K562 (cell line): ENCODE measurements at regions not wholly inside any gene's neighbourhood (a gene's known extent, or its start where the extent isn't known, plus 50 kb on each side); places are given as distances from the start of the nearest gene placed in this dataset.

Source experiments
- RAD21 ChIP-seq, 2 experiments: fragments of 250-450 bp in 1 of 2; fragments of 450-650 bp in 1 of 2; sonication (Bioruptor Pico) in 1 of 2; formaldehyde crosslinking in 1 of 2; IDR thresholded peaks in 1 of 2; conservative IDR thresholded peaks in 1 of 2; 2 replicates each; pipeline versions ENCODE4 v1.4.0 to v1.8.0; 2020 to 2022; ENCODE audit warnings: mild to moderate bottlenecking in 2 of 2, moderate library complexity in 1 of 2
- TF ChIP-seq, protein P1 (sequence below), 2 experiments: fragments of 450-650 bp in 1 of 2; sonication (generic) in 1 of 2; formaldehyde crosslinking in 1 of 2; IDR thresholded peaks; 2 replicates each; pipeline versions ENCODE4 v1.7.1 to v1.9.0; 2016 to 2022; ENCODE audit warnings: inconsistent platforms in 1 of 2, mild to moderate bottlenecking in 1 of 2, missing genetic modification reagents in 1 of 2

DNA sequence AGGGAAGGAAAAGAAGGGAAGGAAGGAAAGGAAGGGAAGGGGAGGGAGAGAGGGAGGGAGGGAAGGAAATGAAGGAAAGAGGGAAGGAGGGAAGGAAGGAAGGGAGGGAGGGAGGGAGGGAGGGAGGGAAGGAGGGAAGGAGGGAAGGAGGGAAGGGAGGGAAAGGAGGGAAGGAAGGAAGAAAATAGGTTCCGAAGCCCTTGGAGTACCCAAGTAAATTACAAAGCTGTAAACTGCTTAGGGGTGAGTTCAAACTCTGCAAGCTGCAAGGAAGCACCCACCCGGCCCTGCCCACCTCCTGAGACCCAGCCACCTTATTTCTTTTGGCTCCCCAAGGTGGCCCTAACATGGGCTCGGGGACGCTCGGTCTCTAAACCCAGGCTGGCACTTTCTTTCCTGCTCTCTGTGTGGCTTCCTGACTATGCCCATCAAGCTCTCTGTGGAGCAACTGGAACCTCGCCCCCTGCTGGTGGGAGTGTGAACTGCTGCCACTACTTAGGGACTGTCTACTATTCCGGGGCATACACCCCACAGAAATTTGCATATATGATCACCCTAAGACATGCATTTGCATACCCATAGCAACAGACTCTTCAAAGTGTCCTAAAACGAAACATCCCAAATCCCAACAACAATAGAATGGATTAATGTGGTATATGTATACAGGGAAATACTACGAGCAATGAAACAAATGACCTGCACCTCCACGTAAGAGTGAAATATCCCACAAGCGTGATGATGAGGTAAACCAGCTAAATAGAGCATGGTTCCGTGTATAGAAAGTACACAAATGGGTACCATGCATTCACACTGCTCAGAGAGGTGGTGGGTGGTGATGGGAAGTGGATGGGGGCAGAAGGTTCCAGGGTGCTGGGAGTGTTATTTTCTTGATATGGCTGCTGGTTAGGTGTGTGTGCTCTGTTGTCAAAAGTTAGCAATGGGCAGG, 151.7 kb upstream of the TBL1X start (continued):
- TF ChIP-seq, protein P1, sequence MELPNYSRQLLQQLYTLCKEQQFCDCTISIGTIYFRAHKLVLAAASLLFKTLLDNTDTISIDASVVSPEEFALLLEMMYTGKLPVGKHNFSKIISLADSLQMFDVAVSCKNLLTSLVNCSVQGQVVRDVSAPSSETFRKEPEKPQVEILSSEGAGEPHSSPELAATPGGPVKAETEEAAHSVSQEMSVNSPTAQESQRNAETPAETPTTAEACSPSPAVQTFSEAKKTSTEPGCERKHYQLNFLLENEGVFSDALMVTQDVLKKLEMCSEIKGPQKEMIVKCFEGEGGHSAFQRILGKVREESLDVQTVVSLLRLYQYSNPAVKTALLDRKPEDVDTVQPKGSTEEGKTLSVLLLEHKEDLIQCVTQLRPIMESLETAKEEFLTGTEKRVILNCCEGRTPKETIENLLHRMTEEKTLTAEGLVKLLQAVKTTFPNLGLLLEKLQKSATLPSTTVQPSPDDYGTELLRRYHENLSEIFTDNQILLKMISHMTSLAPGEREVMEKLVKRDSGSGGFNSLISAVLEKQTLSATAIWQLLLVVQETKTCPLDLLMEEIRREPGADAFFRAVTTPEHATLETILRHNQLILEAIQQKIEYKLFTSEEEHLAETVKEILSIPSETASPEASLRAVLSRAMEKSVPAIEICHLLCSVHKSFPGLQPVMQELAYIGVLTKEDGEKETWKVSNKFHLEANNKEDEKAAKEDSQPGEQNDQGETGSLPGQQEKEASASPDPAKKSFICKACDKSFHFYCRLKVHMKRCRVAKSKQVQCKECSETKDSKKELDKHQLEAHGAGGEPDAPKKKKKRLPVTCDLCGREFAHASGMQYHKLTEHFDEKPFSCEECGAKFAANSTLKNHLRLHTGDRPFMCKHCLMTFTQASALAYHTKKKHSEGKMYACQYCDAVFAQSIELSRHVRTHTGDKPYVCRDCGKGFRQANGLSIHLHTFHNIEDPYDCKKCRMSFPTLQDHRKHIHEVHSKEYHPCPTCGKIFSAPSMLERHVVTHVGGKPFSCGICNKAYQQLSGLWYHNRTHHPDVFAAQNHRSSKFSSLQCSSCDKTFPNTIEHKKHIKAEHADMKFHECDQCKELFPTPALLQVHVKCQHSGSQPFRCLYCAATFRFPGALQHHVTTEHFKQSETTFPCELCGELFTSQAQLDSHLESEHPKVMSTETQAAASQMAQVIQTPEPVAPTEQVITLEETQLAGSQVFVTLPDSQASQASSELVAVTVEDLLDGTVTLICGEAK (IDR thresholded peaks at IDR 0.05) = no peak
- TF ChIP-seq, protein P1 (CRISPR knock-in tag; IDR thresholded peaks at IDR 0.05) = no peak
- TF ChIP-seq RAD21 (CRISPR knock-in tag; conservative IDR thresholded peaks at IDR 0.05 in 1 of 2, IDR thresholded peaks at IDR 0.05 in 1 of 2) = peak in 1 of 2 experiments; percentile 36; a peak in 1 of 4 replicates
